ENCODE measurements at regions not wholly inside any gene's neighbourhood (a gene's known extent, or its start where the extent isn't known, plus 50 kb on each side); places are given as distances from the start of the nearest gene placed in this dataset.

DNA sequence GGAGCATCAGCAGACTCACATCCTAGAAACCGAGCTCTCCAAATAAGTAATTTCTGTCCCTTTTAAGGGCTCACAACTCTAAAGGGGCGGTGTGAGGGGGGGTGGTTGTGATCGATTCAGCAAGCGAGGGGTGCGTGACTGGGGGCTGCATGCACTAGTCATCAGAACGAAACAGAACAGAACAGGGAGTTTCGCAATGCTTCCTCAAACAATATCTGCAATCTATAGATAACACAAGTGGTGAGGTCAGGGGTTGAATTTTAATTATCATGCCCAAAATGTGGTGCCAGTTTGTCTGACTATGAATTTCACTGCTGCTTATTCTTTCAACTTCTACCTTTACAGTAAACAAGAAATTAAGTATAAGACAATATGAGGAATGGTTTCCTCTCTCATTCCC is 1003.0 kb upstream of the NCAM2 start:
- no peak for DNase-seq (ENCODE audit: extremely low spot score)
- H3K9me3 ChIP-seq: peaks cover 0 to 4% (median 0%) of the 10 kb centered on the region in 4 donors
- H3K27me3 ChIP-seq: no peaks in the 10 kb centered on the region
- no peaks in the 10 kb centered on the region for H3K4me1 ChIP-seq
- H3K27ac ChIP-seq (replicated peaks in 1 of 4): no peak overlapping the region
- 82% methylated on average over 7 of the region's 7 CpGs for WGBS
- TF ChIP-seq POLR2AphosphoS5 (IDR thresholded peaks at IDR 0.05): no peak
- no peak for TF ChIP-seq POLR2A (IDR thresholded peaks at IDR 0.05; ENCODE audit: low read depth)
- no peak for TF ChIP-seq EP300 (IDR thresholded peaks at IDR 0.05)
- TF ChIP-seq, protein P1, sequence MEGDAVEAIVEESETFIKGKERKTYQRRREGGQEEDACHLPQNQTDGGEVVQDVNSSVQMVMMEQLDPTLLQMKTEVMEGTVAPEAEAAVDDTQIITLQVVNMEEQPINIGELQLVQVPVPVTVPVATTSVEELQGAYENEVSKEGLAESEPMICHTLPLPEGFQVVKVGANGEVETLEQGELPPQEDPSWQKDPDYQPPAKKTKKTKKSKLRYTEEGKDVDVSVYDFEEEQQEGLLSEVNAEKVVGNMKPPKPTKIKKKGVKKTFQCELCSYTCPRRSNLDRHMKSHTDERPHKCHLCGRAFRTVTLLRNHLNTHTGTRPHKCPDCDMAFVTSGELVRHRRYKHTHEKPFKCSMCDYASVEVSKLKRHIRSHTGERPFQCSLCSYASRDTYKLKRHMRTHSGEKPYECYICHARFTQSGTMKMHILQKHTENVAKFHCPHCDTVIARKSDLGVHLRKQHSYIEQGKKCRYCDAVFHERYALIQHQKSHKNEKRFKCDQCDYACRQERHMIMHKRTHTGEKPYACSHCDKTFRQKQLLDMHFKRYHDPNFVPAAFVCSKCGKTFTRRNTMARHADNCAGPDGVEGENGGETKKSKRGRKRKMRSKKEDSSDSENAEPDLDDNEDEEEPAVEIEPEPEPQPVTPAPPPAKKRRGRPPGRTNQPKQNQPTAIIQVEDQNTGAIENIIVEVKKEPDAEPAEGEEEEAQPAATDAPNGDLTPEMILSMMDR (IDR thresholded peaks at IDR 0.05): no peak
- H3K4me3 ChIP-seq: no peak overlapping the region
- H3K36me3 ChIP-seq: no peaks in the 10 kb centered on the region
- intact Hi-C loops (cut with DNase I): no loop called here

DNA sequence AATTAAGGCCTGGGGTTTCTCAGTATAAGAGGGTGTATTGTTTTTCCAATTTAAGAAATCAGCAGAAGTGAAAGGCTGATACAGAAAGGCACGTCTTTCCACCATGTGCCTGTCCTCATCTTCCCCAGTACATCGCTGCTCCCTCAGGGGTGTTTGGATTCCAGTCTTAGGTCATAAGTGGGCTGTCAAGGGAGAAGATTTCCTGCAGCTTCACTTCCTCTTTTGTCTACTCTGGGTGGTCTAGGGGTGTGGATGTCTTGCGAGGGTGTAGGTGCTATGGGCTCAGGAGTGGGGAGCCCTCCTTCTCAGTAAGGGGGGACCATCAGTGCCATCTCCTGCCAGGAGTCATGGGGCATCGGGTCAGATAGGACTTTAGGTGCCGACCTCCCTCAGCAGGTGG is 999.8 kb upstream of the NCAM2 start:
- no peak overlapping the region for H3K27ac ChIP-seq (replicated peaks in 1 of 4)
- TF ChIP-seq EP300 (IDR thresholded peaks at IDR 0.05) (no peak), POLR2A (IDR thresholded peaks at IDR 0.05; ENCODE audit: low read depth) (no peak), POLR2AphosphoS5 (IDR thresholded peaks at IDR 0.05) (no peak)
- TF ChIP-seq, protein P1 (IDR thresholded peaks at IDR 0.05): no peak
- no peaks in the 10 kb centered on the region for H3K4me1 ChIP-seq
- no peak overlapping the region for H3K4me3 ChIP-seq
- H3K9me3 ChIP-seq: peaks cover 0 to 4% (median 0%) of the 10 kb centered on the region in 4 donors
- no peaks in the 10 kb centered on the region for H3K36me3 ChIP-seq
- intact Hi-C loops (cut with DNase I): no loop called here
- DNase-seq (ENCODE audit: extremely low spot score): no peak
- no peaks in the 10 kb centered on the region for H3K27me3 ChIP-seq
- 96% methylated on average over 5 of the region's 5 CpGs for WGBS

DNA sequence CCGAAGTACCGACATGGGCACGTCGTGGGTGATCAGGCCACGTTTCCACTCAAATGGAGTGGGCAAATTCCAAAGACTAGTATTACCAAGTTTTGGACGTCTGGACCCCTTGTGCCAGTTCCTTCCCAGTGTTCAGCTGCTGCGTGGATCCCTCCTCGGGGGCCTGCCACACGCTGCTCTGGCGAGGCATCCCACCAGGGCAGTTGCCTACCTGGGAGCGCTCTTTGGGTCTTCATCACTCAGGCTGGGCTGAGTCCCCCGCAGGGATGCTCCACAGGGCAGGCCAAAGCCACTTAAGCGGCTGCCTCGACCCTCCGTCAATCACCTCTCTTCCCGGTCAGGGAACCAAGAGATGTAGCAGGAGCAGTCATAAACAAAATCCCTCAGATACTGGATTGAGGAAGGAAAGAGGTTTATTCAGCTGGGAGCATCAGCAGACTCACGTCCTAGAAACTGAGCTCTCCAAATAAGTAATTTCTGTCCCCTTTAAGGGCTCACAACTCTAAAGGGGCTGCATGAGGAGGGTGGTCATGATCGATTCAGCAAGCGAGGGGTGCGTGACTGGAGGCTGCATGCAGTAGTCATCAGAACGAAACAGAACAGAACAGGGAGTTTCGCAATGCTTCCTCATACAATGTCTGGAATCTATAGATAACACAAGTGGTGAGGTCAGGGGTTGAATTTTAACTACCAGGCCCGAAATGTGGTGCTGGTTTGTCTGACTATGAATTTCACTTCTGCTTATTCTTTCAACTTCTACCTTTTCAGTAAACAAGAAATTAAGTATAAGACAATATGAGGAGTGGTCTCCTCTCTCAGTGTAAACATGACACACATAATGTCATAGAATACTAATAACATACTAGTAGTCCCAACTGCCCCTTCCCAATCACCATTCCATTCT is 998.6 kb upstream of the NCAM2 start:
- 84% methylated on average over 23 of the region's 23 CpGs for WGBS
- no peak overlapping the region for H3K27ac ChIP-seq (replicated peaks in 1 of 4)
- DNase-seq (ENCODE audit: extremely low spot score): no peak
- intact Hi-C loops (cut with DNase I): no loop called here
- no peaks in the 10 kb centered on the region for H3K27me3 ChIP-seq
- H3K4me1 ChIP-seq: no peaks in the 10 kb centered on the region
- TF ChIP-seq, protein P1 (IDR thresholded peaks at IDR 0.05): no peak
- TF ChIP-seq EP300 (IDR thresholded peaks at IDR 0.05) (no peak), POLR2AphosphoS5 (IDR thresholded peaks at IDR 0.05) (no peak), POLR2A (IDR thresholded peaks at IDR 0.05; ENCODE audit: low read depth) (no peak)
- H3K4me3 ChIP-seq: no peak overlapping the region
- peaks cover 0 to 4% (median 0%) of the 10 kb centered on the region in 4 donors for H3K9me3 ChIP-seq
- H3K36me3 ChIP-seq: no peaks in the 10 kb centered on the region

DNA sequence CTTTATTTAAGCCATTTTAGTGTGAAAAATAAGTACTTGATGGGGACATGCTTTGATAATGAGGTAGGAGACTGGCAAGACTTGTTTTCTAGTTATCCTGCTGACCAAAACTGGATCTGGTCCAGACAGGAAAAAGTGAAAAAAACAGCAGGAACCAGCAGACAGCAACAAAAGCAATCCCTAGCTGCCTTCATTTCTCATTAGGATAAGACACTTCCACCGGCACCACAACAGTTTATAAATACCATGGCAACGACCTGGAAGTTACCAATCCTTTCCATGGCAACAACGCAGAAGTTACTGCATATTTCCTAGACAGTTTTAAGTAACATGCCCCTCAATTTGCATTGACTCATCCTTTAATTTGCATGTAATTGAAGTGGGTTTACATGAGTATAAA is 993.8 kb upstream of the NCAM2 start:
- TF ChIP-seq POLR2AphosphoS5 (IDR thresholded peaks at IDR 0.05): no peak
- TF ChIP-seq, protein P1 (IDR thresholded peaks at IDR 0.05): no peak
- TF ChIP-seq POLR2A (IDR thresholded peaks at IDR 0.05; ENCODE audit: low read depth): no peak
- TF ChIP-seq EP300 (IDR thresholded peaks at IDR 0.05): no peak
- no peaks in the 10 kb centered on the region for H3K36me3 ChIP-seq
- H3K27me3 ChIP-seq: no peaks in the 10 kb centered on the region
- intact Hi-C loops (cut with DNase I): no loop called here
- H3K4me1 ChIP-seq: no peaks in the 10 kb centered on the region
- no peak overlapping the region for H3K4me3 ChIP-seq
- H3K27ac ChIP-seq (replicated peaks in 1 of 4): no peak overlapping the region
- no peaks in the 10 kb centered on the region for H3K9me3 ChIP-seq
- WGBS: 42% methylated on average over 3 of the region's 3 CpGs
- no peak for DNase-seq (ENCODE audit: extremely low spot score)
